ENCODE measurements at regions not wholly inside any gene's neighbourhood (a gene's known extent, or its start where the extent isn't known, plus 50 kb on each side); places are given as distances from the start of the nearest gene placed in this dataset.

GRCh38 chr5:161138751-161139455 is 286.9 kb upstream of the ATP10B start:
- TF ChIP-seq CTCF (IDR thresholded peaks at IDR 0.05 in 8 of 11, conservative IDR thresholded peaks at IDR 0.05 in 3 of 11) (no peak), POLR2AphosphoS5 (IDR thresholded peaks at IDR 0.05) (no peak), POLR2A (IDR thresholded peaks at IDR 0.05) (no peak)

Data from spleen (tissue), 7 donors.